ENCODE measurements at regions not wholly inside any gene's neighbourhood (a gene's known extent, or its start where the extent isn't known, plus 50 kb on each side); places are given as distances from the start of the nearest gene placed in this dataset.

- Histone ChIP-seq H3K27ac (ENCODE audit: low read depth, low read length, poor library complexity, severe bottlenecking) (no peak overlapping the region), H3K4me3 (ENCODE audit: low read depth, low read length, poor library complexity, severe bottlenecking) (no peak overlapping the region), H3K4me1 (ENCODE audit: insufficient read depth, low read length, poor library complexity, severe bottlenecking) (peaks cover 16% of the 10 kb centered on the region), H3K27me3 (replicated peaks; ENCODE audit: insufficient read depth, low read depth, low read length, poor library complexity) (no peaks in the 10 kb centered on the region), H3K36me3 (ENCODE audit: insufficient read depth, low read length, poor library complexity, severe bottlenecking) (no peaks in the 10 kb centered on the region), H3K9me3 (ENCODE audit: low read depth, low read length, poor library complexity, severe bottlenecking) (no peaks in the 10 kb centered on the region)
- DNase-seq (ENCODE audit: low spot score), result no peak
- intact Hi-C loops (cut with micrococcal nuclease; ENCODE audit: unreplicated experiment), result no loop called here
- ChIA-PET CTCF (no interaction called here), POLR2A (ENCODE audit: low non-redundant PET) (no interaction called here)
- TF ChIP-seq EZH2 (IDR thresholded peaks at IDR 0.05; ENCODE audit: borderline replicate concordance, low read depth, low read length, poor library complexity, severe bottlenecking) (no peak), CTCF (conservative IDR thresholded peaks at IDR 0.05; ENCODE audit: low read depth, low read length) (no peak)
- BruUV-seq (replicated peaks), result no TSS peak
Observed at GRCh38 chr10:36540611-36541010, 584.8 kb upstream of the ANKRD30A start.

GRCh38 chr10:36538953-36539586, 586.3 kb upstream of the ANKRD30A start:
- BruUV-seq (replicated peaks), result no TSS peak
- Histone ChIP-seq H3K9me3 (ENCODE audit: low read depth, low read length, poor library complexity, severe bottlenecking) (no peaks in the 10 kb centered on the region), H3K4me3 (ENCODE audit: low read depth, low read length, poor library complexity, severe bottlenecking) (no peak overlapping the region), H3K27ac (ENCODE audit: low read depth, low read length, poor library complexity, severe bottlenecking) (peak overlapping the region; percentile 37), H3K4me1 (ENCODE audit: insufficient read depth, low read length, poor library complexity, severe bottlenecking) (peaks cover 21% of the 10 kb centered on the region), H3K27me3 (replicated peaks; ENCODE audit: insufficient read depth, low read depth, low read length, poor library complexity) (no peaks in the 10 kb centered on the region), H3K36me3 (ENCODE audit: insufficient read depth, low read length, poor library complexity, severe bottlenecking) (no peaks in the 10 kb centered on the region)
- TF ChIP-seq CTCF (conservative IDR thresholded peaks at IDR 0.05; ENCODE audit: low read depth, low read length) (no peak), EZH2 (IDR thresholded peaks at IDR 0.05; ENCODE audit: borderline replicate concordance, low read depth, low read length, poor library complexity, severe bottlenecking) (no peak)
- CTCF ChIA-PET, result no interaction called here
- peak; percentile 88 for DNase-seq (ENCODE audit: low spot score)
- POLR2A ChIA-PET (ENCODE audit: low non-redundant PET), result interaction anchor here (0.6 kb wide), 1 partner anchor 143 kb away, joined by 4 read pairs; no protein-coding TSS in a partner anchor
- intact Hi-C loops (cut with micrococcal nuclease; ENCODE audit: unreplicated experiment), result no loop called here

GRCh38 chr10:36534471-36535002, 590.9 kb upstream of the ANKRD30A start:
- CTCF ChIA-PET, result no interaction called here
- intact Hi-C loops (cut with micrococcal nuclease; ENCODE audit: unreplicated experiment), result no loop called here
- Histone ChIP-seq H3K4me1 (ENCODE audit: insufficient read depth, low read length, poor library complexity, severe bottlenecking) (peaks cover 25% of the 10 kb centered on the region), H3K36me3 (ENCODE audit: insufficient read depth, low read length, poor library complexity, severe bottlenecking) (no peaks in the 10 kb centered on the region), H3K4me3 (ENCODE audit: low read depth, low read length, poor library complexity, severe bottlenecking) (no peak overlapping the region), H3K27ac (ENCODE audit: low read depth, low read length, poor library complexity, severe bottlenecking) (no peak overlapping the region), H3K27me3 (replicated peaks; ENCODE audit: insufficient read depth, low read depth, low read length, poor library complexity) (no peaks in the 10 kb centered on the region), H3K9me3 (ENCODE audit: low read depth, low read length, poor library complexity, severe bottlenecking) (peaks cover 12% of the 10 kb centered on the region)
- peak; percentile 36 for DNase-seq (ENCODE audit: low spot score)
- no peak for TF ChIP-seq EZH2 (IDR thresholded peaks at IDR 0.05; ENCODE audit: borderline replicate concordance, low read depth, low read length, poor library complexity, severe bottlenecking)
- no peak for TF ChIP-seq CTCF (conservative IDR thresholded peaks at IDR 0.05; ENCODE audit: low read depth, low read length)
- POLR2A ChIA-PET (ENCODE audit: low non-redundant PET), result interaction anchor here (0.6 kb wide), 1 partner anchor 21 kb away, joined by 3 read pairs; no protein-coding TSS in a partner anchor
- BruUV-seq (replicated peaks), result no TSS peak

Measured in A673 (cell line).